IPS-NIHi11 (cell line): ENCODE measurements at regions not wholly inside any gene's neighbourhood (a gene's known extent, or its start where the extent isn't known, plus 50 kb on each side); places are given as distances from the start of the nearest gene placed in this dataset.
"Not testable (repeated sequence)": the region's sequence is repeated elsewhere in the genome, so short reads cannot be mapped to it uniquely, and the experiment has no call there.

Experiments used
- DNase-seq: peaks from one replicate; pipeline ENCODE4 v3.0.0; 2012; ENCODE audit warnings: mixed read lengths, low spot score

DNA sequence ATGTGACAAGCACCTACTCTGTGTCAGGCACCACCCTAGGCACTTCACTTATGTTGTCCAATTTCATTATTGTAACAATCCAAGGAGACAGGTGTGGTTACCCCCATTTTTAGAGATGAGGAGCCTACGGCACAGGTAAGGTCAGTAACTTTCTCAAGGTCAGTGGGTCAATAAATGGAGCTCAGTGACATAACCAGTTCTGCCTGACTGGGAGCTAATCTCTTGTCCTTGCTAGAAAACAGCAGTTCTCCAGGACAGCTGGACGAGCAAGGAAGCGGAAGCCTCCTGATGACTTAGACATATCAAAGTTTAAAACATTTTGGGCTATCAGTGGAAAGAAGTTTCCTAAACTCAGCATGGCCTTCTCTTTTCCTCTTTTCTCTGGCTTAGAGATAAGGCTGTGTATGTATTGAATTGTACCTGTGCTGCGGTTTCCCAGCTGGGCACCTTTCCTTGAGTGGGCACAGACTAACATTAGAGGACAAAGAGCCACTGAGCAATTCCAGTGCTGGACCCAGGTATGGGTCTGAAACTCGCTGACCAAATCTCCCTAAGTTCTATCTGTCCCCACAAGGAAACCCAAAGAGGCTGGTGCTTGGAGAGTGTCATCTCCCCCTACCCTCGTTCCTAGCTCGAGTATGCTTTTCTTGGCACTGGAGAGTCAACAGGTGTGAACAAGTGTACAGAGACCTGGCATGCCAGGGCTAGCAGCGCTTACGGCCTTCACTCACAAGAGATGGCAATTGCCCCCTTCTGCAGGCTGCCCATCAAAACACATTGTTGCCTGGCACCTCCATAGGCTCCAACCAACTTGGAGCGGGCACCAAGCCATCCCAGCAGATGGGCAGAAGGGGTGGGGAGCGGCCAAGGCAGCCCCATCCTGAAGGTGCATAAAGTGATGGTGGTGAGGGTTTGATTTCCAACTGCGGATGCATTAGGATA lies 456.1 kb upstream of the PROX1 start:
- DNase-seq: no peak

DNA sequence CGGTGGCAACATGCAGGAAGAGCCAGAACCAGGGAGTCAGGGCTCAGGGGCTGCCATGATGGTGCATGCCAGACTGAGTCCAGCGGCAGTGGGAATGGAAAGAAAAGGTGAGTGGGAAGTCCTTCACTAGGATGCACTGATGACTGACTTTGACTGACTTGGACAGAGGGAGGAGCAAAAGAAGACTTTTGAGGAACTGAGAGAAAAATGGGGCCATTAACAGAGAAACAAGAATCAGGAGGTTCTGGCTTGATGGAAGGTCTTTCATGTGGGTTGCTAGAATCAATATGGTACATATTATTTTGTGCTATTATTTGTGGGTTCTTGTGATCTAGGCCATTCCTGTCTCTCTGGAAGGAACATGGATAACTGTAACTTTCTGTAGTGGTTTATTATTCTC lies 454.6 kb upstream of the PROX1 start:
- DNase-seq: no peak

DNA sequence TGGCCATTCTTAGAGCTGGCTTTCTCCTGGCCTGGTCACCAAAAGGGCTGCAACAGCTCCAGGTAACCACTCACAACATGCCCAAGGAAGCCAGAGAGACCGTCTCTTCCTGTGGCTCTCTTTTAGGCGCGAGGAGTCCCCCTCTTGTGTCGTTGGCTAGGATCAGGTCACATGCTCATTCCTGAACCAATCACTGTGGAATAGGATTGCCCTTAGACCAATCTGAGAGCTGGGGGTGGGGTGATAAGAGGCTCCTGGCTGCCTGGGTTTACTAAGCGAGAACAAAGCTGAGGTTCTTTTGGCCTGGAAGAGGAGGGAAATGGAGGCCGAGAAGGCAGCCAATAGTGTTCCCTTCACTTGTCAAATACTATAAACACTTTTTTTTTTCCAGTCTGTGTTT lies 452.1 kb upstream of the PROX1 start:
- DNase-seq: no peak

DNA sequence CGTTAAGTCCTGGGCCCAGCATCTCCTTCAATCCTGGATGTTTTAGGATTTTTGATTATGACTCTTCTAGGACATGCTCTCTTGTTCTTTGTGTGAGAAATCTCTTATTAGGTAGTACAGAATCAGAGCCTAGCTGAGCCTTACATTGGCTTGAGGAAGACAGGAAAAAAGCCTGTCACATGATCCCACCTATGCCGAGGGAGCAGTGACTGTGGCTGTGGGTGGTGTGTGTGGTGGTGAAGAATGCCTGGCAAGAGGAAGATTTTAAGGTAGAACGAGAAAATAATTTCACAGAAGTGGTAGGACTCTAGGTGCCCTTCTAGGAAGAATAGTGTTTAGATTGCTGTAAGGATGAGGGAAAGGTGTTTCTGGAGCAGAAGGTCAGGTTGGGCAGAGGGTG lies 449.5 kb upstream of the PROX1 start:
- DNase-seq: no peak

GRCh38 chr1:213539464-213539863 lies 448.3 kb upstream of the PROX1 start:
- DNase-seq: no peak

DNA sequence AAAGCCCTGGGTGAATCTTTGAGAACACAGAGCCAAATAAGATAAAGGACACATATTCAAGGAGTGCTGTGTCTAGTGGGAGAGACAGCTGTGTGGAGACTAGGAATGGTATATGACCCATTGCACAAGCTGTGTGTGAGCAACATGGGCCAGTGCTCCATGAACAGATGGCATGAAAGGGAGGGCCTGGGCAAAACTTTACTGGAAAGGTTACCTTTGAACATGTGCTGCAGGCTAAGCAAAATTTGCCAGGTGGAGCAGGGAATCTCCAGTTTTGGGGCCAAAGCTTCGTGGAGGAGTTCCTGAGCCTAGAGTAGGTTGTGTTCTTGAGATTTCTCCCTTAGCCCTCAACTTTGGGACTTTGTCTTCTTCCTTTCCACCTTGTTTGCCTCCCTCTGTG lies 446.1 kb upstream of the PROX1 start:
- no peak for DNase-seq

DNA sequence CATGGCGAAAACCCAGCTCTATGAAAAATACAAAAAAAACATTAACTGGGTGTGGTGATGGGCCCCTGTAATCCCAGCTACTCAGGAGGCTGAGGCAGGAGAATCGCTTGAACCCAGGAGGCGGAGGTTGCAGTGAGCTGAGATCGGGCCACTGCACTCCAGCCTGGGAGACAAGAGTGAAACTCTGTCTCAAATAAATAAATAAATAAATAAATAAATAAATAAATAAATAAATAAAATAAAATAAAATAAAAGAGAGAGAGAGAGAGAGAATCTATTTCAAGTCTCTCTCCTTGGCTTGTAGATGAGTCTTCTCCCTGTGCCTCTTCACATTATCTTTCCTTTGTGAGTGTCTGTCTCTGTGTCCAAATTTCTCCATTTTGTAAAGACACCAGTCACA lies 442.6 kb upstream of the PROX1 start:
- DNase-seq: not testable (repeated sequence)

DNA sequence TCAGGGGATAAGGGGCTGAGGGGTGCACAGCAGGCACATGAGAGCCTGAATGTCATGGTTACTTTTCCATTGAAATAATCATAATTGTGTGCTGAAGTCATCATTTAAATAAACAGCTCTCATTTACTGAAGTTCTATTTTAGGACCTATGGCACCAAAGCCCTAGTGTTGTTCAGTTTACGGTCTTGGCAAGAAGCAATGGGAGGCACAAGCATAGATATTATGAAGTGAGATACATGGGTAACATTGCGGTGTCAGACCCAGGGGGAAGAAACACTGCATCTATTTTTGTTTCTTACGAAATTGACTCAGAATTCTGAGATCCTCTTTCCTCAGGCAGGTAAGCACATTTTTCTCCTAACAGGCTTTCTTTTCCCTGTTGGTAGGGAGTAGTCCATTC lies 437.8 kb upstream of the PROX1 start:
- no peak for DNase-seq

- no peak for DNase-seq
Observed at GRCh38 chr1:213550804-213551203, 437.0 kb upstream of the PROX1 start.

DNA sequence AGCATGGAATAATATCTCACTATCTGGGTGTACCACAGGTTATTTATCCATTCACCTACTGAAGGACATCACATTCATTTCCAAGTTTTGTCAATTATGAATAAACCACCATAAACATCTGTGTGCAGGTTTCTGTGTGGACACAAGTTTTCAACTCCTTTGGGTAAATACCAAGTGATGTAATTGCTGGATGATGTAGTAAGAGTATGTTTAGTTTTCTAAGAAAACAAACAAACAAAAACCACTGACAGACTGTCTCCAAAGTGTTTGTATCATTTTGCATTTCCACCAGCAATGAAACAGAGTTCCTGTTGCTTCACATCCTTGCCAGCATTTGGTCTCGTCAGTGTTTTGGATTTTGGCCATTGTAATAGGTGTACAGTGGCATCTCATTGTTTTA lies 435.7 kb upstream of the PROX1 start:
- DNase-seq: no peak

DNA sequence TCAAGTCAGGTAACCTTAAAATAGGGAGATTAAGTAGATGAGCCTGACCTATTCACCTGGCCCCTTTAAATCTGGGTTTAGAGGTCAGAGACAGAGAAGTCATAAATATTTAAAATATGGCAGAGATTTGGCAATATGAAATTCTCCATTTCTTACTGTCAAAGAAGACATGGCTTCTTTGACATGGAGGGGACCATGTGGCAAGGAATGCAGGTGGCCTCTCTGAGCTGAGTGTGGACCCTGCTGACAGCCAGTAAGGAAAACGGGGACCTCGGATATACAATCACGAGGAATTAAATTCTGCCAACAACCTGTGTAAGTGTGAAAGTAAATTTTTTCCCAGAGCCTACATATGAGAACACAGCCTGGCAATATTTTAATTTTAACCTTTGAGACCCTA lies 427.5 kb upstream of the PROX1 start:
- no peak for DNase-seq

GRCh38 chr1:213561870-213562269 lies 425.9 kb upstream of the PROX1 start:
- DNase-seq: no peak

GRCh38 chr1:213564215-213564659 lies 423.5 kb upstream of the PROX1 start:
- peak; percentile 18 for DNase-seq

- no peak for DNase-seq
Observed at GRCh38 chr1:213568929-213569815, 418.6 kb upstream of the PROX1 start.

DNA sequence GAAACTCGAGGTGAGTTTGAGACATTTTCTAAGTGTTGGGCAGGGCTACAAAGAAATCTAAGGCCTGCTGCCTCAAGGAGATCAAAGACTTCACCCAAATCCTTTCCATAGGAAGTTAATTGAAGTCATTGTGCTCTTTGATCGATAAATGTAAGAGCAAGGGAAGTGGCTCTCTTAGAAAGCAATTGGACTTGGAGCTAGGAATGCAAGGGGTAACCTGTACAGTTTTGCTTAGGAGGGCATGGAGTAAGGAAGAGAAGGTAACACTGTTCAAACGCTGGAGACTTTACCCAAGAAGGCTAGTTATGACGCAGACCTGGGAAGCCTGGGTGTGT lies 418.0 kb upstream of the PROX1 start:
- no peak for DNase-seq

DNA sequence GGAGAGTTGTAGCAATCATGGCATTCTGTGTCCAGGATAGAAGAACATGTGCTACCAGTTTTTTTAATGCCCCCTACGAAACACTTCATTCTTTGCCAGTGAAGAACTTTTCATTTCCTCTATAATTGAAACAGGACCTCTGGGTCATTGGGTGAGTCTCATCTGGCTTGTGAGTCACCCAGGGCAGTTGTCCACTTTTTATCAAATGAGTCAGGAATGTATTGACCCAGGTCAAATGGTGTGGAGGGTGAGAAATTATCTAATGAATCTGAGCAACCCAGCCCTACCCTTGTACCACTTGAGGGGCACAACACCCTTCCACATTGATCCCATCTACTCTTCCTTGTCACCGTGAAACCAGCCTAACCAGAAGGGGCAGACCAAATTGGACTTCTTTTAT lies 417.3 kb upstream of the PROX1 start:
- DNase-seq: no peak

DNA sequence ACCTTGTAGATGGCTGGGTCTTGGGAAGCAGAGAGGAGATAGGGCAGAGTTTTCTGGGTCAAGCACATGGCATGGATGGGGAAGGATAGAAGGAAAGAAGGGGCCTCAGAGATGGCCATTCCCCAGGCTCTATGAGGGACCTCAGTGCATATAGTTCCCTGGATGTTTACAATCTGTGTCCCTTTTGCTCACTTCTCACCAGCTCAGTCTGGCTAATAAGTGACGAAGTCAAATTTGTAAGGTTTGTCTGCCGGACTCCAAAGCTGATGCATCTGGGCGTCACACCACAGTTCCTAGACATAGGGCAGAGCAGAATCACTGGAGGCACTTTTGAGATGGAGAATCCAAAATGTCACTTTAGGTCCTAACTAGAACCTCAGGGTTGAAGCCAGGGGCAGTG lies 416.4 kb upstream of the PROX1 start:
- no peak for DNase-seq

DNA sequence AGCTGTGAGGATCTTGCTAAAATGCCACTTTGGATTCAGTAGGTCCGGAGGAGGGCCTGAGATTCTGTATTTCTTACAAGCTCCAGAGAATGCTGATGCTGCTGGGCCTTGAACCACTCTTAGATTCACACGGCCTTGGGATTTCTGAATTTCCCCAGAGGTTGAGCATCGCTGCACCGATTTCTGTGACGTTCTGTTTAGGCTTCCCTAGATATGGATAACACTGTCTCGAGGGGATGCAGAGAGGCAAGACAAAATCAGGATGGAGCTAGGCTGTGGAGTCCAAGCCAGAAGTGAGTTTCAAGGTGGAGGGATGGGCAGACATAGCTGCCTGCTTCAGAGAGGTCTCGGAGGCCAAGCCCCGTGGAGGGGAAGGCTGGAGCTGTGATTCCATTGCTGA lies 415.9 kb upstream of the PROX1 start:
- DNase-seq: no peak

- no peak for DNase-seq
Observed at GRCh38 chr1:213572912-213573647, 414.7 kb upstream of the PROX1 start.

DNA sequence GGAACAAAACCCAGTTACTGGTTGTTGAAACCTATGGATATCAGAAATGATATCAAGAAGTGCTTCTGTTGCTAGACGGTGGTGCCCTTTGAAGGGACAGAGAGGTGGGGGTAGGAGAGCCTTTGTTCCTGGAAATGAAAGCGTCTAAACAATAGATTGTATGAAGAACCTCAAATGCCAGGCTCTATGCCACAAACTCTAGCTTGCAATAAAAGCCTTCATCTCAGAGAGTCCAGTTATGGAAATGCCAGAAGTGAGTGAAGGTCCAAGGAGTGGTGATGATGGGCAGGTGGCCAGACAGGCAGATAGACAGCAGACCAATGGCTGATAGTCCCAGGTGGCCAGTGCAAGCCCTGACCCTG lies 414.1 kb upstream of the PROX1 start:
- DNase-seq: no peak

DNA sequence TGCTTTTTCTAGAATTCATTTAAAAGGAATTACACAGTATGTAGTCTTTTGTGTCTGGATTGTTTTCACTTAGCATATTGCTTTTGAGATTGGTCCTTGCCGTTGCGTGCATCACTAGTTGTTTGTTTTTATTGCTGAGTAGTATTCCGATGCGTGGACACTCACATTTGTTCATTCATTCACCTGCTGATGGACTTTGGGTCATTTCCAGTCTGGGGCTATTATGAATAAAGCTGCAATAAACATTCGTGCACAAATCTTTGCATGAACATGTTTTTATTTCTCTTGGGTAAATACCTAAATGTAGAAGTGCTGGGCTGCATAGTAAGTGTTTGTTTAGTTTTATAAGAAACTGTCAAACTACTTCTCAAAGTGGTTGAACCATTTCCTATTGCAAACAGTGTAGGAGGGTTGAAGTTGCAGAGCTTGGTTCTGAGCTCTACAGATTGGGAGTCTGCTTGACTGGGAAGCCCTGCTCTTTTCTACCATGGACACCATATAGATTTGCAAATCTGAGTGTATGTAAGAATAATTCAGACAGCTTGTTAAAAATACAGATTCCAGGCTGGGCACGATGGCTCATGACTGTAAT lies 404.7 kb upstream of the PROX1 start:
- no peak for DNase-seq

GRCh38 chr1:213584272-213584671 lies 403.5 kb upstream of the PROX1 start:
- no peak for DNase-seq
